DND-41 (cell line): ENCODE measurements at regions not wholly inside any gene's neighbourhood (a gene's known extent, or its start where the extent isn't known, plus 50 kb on each side); places are given as distances from the start of the nearest gene placed in this dataset.

ENCODE experiments used
- ATAC-seq: fragments of 200-7000 bp; cut with Tn5 transposase; 3 replicates; pipeline ENCODE4 v1.9.1; 2021; ENCODE audit warnings: low read depth; ENCODE audit not compliant: insufficient read depth
- DNase-seq: peaks from one replicate; pipeline ENCODE4 v3.0.0-alpha.2; 2020
- H2AFZ ChIP-seq: 2 replicates; pipeline ENCODE4 v1.6.0; 2012; ENCODE audit warnings: low read depth, low read length
- H3K27ac ChIP-seq: 2 replicates; pipeline ENCODE4 v1.5.1; 2012; ENCODE audit warnings: low read length, inconsistent platforms
- H3K27me3 ChIP-seq: fragments of 200-600 bp; sonication (generic); 2 replicates; pipeline ENCODE4 v1.6.0; 2012; ENCODE audit warnings: low read length, mild to moderate bottlenecking, inconsistent platforms; ENCODE audit not compliant: insufficient read depth, poor library complexity
- H3K36me3 ChIP-seq: 2 replicates; pipeline ENCODE4 v1.5.1; 2012; ENCODE audit warnings: low read length, inconsistent platforms; ENCODE audit not compliant: insufficient read depth
- H3K4me1 ChIP-seq: 2 replicates; pipeline ENCODE4 v1.5.1; 2012; ENCODE audit warnings: mild to moderate bottlenecking, low read length; ENCODE audit not compliant: insufficient read depth
- H3K4me2 ChIP-seq: 2 replicates; pipeline ENCODE4 v1.6.0; 2012; ENCODE audit warnings: mild to moderate bottlenecking, moderate library complexity, low read length, inconsistent platforms; ENCODE audit not compliant: insufficient read depth
- H3K4me3 ChIP-seq, 2 experiments: fragments of 200-600 bp in 1 of 2; shearing (Covaris generic) in 1 of 2; 2 replicates each; pipeline ENCODE4 v1.5.1; 2012 to 2016; ENCODE audit warnings: inconsistent platforms in 2 of 2, low read length in 2 of 2, mild to moderate bottlenecking in 2 of 2, low read depth in 1 of 2, moderate library complexity in 1 of 2
- H3K79me2 ChIP-seq: 2 replicates; pipeline ENCODE4 v1.6.0; 2012; ENCODE audit warnings: low read length, inconsistent platforms; ENCODE audit not compliant: insufficient read depth
- H3K9ac ChIP-seq: 2 replicates; pipeline ENCODE4 v1.6.0; 2012; ENCODE audit warnings: low read depth, mild to moderate bottlenecking, inconsistent platforms, low read length, moderate library complexity
- H3K9me3 ChIP-seq: 2 replicates; pipeline ENCODE4 v1.5.1; 2012; ENCODE audit warnings: low read length, moderate library complexity, mild to moderate bottlenecking, inconsistent platforms; ENCODE audit not compliant: insufficient read depth, severe bottlenecking
- H4K20me1 ChIP-seq: 2 replicates; pipeline ENCODE4 v1.6.0; 2012; ENCODE audit warnings: low read length; ENCODE audit not compliant: insufficient read depth
- CTCF ChIP-seq: IDR thresholded peaks from 2 replicates; pipeline ENCODE4 v1.5.1; 2012; ENCODE audit warnings: borderline replicate concordance, low read length, moderate library complexity, mild to moderate bottlenecking; ENCODE audit not compliant: poor library complexity, severe bottlenecking; ENCODE audit errors: extremely low read depth
- EZH2 ChIP-seq: IDR thresholded peaks from 3 replicates; pipeline ENCODE4 v1.6.1; 2012; ENCODE audit warnings: borderline replicate concordance, low read depth, mild to moderate bottlenecking, moderate library complexity, low read length, inconsistent platforms; ENCODE audit not compliant: severe bottlenecking

- Histone ChIP-seq H3K36me3 (peaks cover 18% of the 10 kb centered on the region), H3K4me2 (peak overlapping the region; percentile 67), H4K20me1 (no peaks in the 10 kb centered on the region), H2AFZ (no peak overlapping the region), H3K27me3 (no peaks in the 10 kb centered on the region), H3K9ac (peak overlapping the region; percentile 65), H3K4me1 (peaks cover 51% of the 10 kb centered on the region), H3K9me3 (no peaks in the 10 kb centered on the region), H3K4me3 (peak overlapping the region; percentile 27 to 67), H3K79me2 (peaks cover 54% of the 10 kb centered on the region), H3K27ac (peak overlapping the region; percentile 87)
- ATAC-seq: no peak
- TF ChIP-seq CTCF (no peak), EZH2 (no peak)
- DNase-seq: peak; percentile 3
Measured at GRCh38 chr14:22450266-22450665, 138.8 kb downstream of the DAD1 start.

DNA sequence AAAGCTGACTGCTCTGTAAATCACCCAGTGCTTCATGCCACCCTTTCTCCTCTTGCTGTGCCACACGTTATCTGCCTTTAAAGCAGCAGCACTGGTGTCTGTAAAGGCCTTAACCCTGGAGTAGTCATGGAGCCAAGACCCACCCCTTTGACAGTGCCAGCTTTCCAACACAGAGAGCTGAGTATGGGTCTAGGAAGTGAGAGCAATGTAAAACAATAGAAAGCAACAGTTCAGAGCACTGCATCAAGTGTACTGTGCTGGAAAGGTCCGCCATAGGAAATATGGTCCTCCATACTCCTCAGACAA, 139.5 kb downstream of the DAD1 start:
- Histone ChIP-seq H3K4me2 (no peak overlapping the region), H3K9me3 (no peaks in the 10 kb centered on the region), H3K79me2 (peaks cover 47% of the 10 kb centered on the region), H3K27me3 (no peaks in the 10 kb centered on the region), H3K9ac (no peak overlapping the region; the same call in 1 of the 2 replicates), H3K4me3 (no peak overlapping the region), H3K27ac (no peak overlapping the region), H3K4me1 (peaks cover 44% of the 10 kb centered on the region), H4K20me1 (no peaks in the 10 kb centered on the region), H3K36me3 (peaks cover 13% of the 10 kb centered on the region), H2AFZ (no peak overlapping the region)
- no peak for DNase-seq
- TF ChIP-seq CTCF: no peak
- no peak for TF ChIP-seq EZH2
- ATAC-seq: no peak

DNA sequence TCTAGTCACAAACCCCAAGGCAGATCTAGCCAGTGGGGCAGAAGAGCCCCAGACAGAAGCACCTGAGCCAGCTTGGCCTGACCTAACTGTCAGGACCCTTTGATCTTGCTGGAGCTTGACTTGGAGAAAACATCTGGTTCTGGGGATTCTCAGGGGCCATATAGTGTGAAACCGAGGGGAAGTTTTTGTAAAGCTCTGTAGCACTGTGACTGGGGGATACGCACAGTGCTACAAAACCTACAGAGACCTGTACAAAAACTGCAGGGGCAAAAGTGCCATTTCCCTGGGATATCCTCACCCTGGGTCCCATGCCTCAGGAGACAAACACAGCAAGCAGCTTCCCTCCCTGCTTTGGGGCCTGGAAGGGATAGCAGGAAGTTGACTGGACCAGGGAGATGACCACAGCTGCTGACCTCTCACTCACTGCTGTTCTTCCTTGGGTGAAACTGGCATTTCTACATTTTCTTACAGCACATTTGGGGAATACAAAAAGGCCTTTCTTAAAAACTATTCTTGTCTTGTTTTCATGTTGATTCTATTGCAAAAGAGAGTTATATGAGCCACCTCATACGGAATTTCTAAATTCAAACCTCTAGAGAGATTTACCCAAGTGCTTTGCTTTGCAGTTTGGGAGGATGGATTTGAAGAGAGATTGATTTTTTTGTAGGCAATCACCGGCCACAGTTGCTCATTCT, 140.0 kb downstream of the DAD1 start:
- H3K4me3 ChIP-seq: no peak overlapping the region
- DNase-seq (no peak), ATAC-seq (no peak)
- TF ChIP-seq CTCF (no peak), EZH2 (no peak)
- H4K20me1 ChIP-seq: no peaks in the 10 kb centered on the region
- no peak overlapping the region for H3K4me2 ChIP-seq
- peaks cover 13% of the 10 kb centered on the region for H3K36me3 ChIP-seq
- no peak overlapping the region for H3K9ac ChIP-seq
- peaks cover 39% of the 10 kb centered on the region for H3K4me1 ChIP-seq
- no peaks in the 10 kb centered on the region for H3K27me3 ChIP-seq
- H3K27ac ChIP-seq: no peak overlapping the region
- H2AFZ ChIP-seq: no peak overlapping the region
- H3K79me2 ChIP-seq: peaks cover 42% of the 10 kb centered on the region
- no peaks in the 10 kb centered on the region for H3K9me3 ChIP-seq
